ENCODE measurements at regions not wholly inside any gene's neighbourhood (a gene's known extent, or its start where the extent isn't known, plus 50 kb on each side); places are given as distances from the start of the nearest gene placed in this dataset.

GRCh38 chr6:84524636-84525035, 239.8 kb downstream of the TBX18 start:
- Histone ChIP-seq H3K27me3 (ENCODE audit: control insufficient read depth, insufficient read depth, low read length) (no peaks in the 10 kb centered on the region; the same call in 1 of the 2 replicates), H3K4me3 (ENCODE audit: low read depth, low read length) (no peak overlapping the region), H3K9me3 (ENCODE audit: control insufficient read depth, insufficient read depth, low read depth, low read length) (no peaks in the 10 kb centered on the region), H3K27ac (ENCODE audit: low read depth, low read length) (no peak overlapping the region), H3K9ac (ENCODE audit: low read length) (no peak overlapping the region), H3K4me1 (ENCODE audit: control insufficient read depth, insufficient read depth, low read length) (peaks cover 8% of the 10 kb centered on the region), H3K36me3 (ENCODE audit: control insufficient read depth, insufficient read depth, low read length) (no peaks in the 10 kb centered on the region)

DNA sequence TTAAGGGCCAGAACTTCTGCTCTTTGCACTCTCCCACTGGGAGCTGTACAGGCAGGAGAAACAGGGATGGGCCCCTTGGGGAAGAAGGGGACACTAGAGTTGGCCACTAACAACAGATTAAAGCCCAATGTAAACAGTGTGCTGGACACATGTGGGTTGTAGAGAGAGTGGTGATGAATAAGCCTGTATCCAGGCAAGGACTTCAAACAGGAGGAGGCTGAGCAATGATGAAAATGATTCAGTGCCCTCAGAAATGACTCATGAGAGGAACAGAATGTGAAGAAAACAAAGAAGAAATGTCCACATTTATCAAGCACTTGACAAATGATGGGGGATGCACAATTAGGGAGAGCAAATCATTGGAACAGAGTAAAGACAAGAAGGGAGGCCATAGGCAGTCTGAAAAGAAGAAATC, 242.3 kb downstream of the TBX18 start:
- no peak overlapping the region for H3K9ac ChIP-seq (ENCODE audit: low read length)
- no peak overlapping the region for H3K27ac ChIP-seq (ENCODE audit: low read depth, low read length)
- no peaks in the 10 kb centered on the region for H3K36me3 ChIP-seq (ENCODE audit: control insufficient read depth, insufficient read depth, low read length)
- no peaks in the 10 kb centered on the region for H3K9me3 ChIP-seq (ENCODE audit: control insufficient read depth, insufficient read depth, low read depth, low read length)
- peaks cover 13% of the 10 kb centered on the region for H3K4me1 ChIP-seq (ENCODE audit: control insufficient read depth, insufficient read depth, low read length)
- H3K27me3 ChIP-seq (ENCODE audit: control insufficient read depth, insufficient read depth, low read length), result no peaks in the 10 kb centered on the region
- H3K4me3 ChIP-seq (ENCODE audit: low read depth, low read length), result no peak overlapping the region

GRCh38 chr6:84521511-84521910, 242.9 kb downstream of the TBX18 start:
- H3K27me3 ChIP-seq (ENCODE audit: control insufficient read depth, insufficient read depth, low read length), result no peaks in the 10 kb centered on the region
- H3K27ac ChIP-seq (ENCODE audit: low read depth, low read length), result no peak overlapping the region
- no peak overlapping the region for H3K4me3 ChIP-seq (ENCODE audit: low read depth, low read length)

DNA sequence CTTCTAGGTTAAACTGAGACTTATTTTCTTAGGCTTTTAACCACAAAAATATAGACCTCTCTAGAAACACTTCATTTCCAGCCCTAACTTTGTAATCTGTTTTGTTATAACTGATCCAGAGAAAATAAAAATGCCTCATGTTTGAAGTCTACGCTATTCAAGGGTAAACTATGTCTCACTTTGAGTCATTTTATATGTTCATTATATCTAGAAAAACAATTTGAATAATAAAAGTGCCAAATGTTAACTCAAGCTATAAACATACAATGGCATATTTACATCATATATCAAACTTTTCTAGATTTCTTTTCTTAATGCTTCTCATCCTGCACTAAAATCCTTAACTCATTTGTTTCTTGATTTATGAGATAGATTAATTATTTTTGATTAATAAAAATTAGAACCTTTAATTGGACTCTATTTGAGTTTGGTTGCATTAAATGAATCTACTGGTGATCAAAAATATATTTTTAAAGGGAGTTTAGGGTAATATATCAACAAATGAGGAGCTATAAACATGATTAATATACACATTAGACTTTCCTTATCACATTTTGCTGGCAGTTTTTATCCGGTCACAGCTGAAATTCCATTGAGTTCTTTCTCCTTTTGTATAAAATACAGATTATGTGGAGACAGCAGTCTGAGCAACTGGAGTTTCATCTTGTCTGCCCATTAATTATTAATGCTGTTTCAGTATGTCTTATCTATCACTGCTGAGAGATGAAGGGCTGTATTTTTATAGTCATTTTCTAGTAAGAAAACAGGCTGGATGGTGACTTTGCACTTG, 246.5 kb downstream of the TBX18 start:
- Histone ChIP-seq H3K36me3 (ENCODE audit: control insufficient read depth, insufficient read depth, low read length) (no peaks in the 10 kb centered on the region), H3K4me1 (ENCODE audit: control insufficient read depth, insufficient read depth, low read length) (peaks cover 13% of the 10 kb centered on the region), H3K9ac (ENCODE audit: low read length) (no peak overlapping the region), H3K4me3 (ENCODE audit: low read depth, low read length) (no peak overlapping the region), H3K27ac (ENCODE audit: low read depth, low read length) (no peak overlapping the region), H3K27me3 (ENCODE audit: control insufficient read depth, insufficient read depth, low read length) (no peaks in the 10 kb centered on the region), H3K9me3 (ENCODE audit: control insufficient read depth, insufficient read depth, low read depth, low read length) (no peaks in the 10 kb centered on the region)

More at GRCh38 chr6:84521511-84521910, 242.9 kb downstream of the TBX18 start:
- H3K4me1 ChIP-seq (ENCODE audit: control insufficient read depth, insufficient read depth, low read length), result peaks cover 13% of the 10 kb centered on the region
- H3K9me3 ChIP-seq (ENCODE audit: control insufficient read depth, insufficient read depth, low read depth, low read length), result no peaks in the 10 kb centered on the region
- H3K9ac ChIP-seq (ENCODE audit: low read length), result no peak overlapping the region
- no peaks in the 10 kb centered on the region for H3K36me3 ChIP-seq (ENCODE audit: control insufficient read depth, insufficient read depth, low read length)

DNA sequence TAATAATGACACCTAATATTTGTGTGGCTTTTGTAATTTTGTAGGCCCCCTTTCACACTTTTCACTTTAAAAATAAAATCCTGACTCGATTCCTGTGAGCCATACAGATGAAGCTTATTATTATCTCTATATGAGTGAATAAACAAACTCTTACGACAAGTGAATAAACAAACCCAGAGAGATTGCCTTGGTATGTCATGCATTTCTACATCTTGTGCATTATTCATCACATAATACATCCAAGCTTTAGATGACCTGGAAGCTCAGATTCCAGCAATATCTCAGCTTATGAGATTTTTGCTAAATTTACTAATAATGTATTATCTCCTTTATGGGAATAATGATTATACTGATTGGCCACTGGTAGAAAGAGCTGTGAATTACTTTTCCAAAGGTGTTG, 248.2 kb downstream of the TBX18 start:
- no peak overlapping the region for H3K27ac ChIP-seq (ENCODE audit: low read depth, low read length)
- no peaks in the 10 kb centered on the region for H3K27me3 ChIP-seq (ENCODE audit: control insufficient read depth, insufficient read depth, low read length)
- no peaks in the 10 kb centered on the region for H3K36me3 ChIP-seq (ENCODE audit: control insufficient read depth, insufficient read depth, low read length)
- H3K4me1 ChIP-seq (ENCODE audit: control insufficient read depth, insufficient read depth, low read length), result peaks cover 13% of the 10 kb centered on the region
- H3K9ac ChIP-seq (ENCODE audit: low read length), result no peak overlapping the region
- H3K4me3 ChIP-seq (ENCODE audit: low read depth, low read length), result no peak overlapping the region
- no peaks in the 10 kb centered on the region for H3K9me3 ChIP-seq (ENCODE audit: control insufficient read depth, insufficient read depth, low read depth, low read length)

DNA sequence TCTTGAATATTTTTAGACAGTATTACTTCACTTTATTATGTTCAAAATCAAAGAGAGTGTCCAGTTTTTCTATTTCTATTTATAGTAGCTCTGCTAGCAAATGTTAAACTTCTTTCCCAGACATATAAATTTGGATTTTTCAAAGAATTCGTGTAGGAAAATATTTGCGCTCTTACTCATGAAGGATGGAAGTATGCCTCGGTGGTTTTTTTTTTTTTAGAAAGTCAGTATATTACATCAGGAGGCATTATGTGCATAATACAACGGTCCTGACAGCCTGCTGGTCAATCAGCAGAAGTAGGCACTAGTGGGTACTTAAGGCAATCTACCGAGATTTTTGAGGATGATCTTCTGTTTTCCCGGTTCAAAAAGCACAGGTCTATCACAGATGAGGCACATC, 249.3 kb downstream of the TBX18 start:
- H3K9ac ChIP-seq (ENCODE audit: low read length), result no peak overlapping the region
- H3K9me3 ChIP-seq (ENCODE audit: control insufficient read depth, insufficient read depth, low read depth, low read length), result no peaks in the 10 kb centered on the region
- H3K27me3 ChIP-seq (ENCODE audit: control insufficient read depth, insufficient read depth, low read length), result no peaks in the 10 kb centered on the region

DNA sequence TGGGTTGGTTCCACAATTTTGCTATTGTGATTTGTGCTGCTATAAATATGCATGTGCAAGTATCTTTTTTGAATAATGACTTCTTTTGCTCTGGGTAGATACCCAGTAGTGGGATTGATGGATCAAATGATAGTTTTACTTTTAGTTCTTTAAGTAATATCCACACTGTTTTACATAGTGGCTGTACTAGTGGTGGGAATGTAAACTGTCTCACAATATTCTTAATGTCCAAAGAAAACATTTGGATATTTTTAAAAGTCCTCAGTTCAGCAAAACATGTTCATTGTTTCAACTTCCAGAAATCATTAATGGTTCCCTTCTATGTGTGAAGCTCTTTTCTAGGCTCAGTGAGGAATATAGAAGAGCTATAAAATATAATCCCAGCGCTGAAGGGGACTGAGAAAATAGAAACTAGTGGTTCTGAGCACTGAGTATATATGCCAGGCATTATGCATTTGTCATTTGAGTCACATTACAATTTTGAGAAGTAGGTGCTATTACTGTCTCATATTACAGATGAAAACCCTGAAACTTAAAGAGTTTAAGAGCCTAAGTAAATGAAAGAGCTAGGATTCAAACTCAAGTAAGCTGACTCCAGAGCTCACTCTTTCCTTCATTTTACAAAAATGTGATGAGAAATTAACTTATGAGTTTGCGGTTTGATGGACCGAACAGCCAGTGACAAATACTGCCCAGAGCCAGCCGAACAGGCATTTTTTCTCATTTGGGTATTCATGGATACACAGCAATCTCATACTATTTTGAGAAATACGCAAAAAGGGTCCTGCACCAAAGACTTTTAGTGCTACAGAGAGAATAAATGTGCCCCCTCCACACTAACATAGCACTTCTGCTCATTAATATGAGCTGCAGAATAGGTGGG, 250.1 kb downstream of the TBX18 start:
- no peaks in the 10 kb centered on the region for H3K36me3 ChIP-seq (ENCODE audit: control insufficient read depth, insufficient read depth, low read length)
- H3K27ac ChIP-seq (ENCODE audit: low read depth, low read length), result no peak overlapping the region
- no peak overlapping the region for H3K9ac ChIP-seq (ENCODE audit: low read length)
- no peaks in the 10 kb centered on the region for H3K9me3 ChIP-seq (ENCODE audit: control insufficient read depth, insufficient read depth, low read depth, low read length)
- no peak overlapping the region for H3K4me3 ChIP-seq (ENCODE audit: low read depth, low read length)
- H3K4me1 ChIP-seq (ENCODE audit: control insufficient read depth, insufficient read depth, low read length), result peaks cover 2% of the 10 kb centered on the region
- H3K27me3 ChIP-seq (ENCODE audit: control insufficient read depth, insufficient read depth, low read length), result no peaks in the 10 kb centered on the region

More for the DNA sequence above, 249.3 kb downstream of the TBX18 start:
- peaks cover 9% of the 10 kb centered on the region for H3K4me1 ChIP-seq (ENCODE audit: control insufficient read depth, insufficient read depth, low read length)
- no peaks in the 10 kb centered on the region for H3K36me3 ChIP-seq (ENCODE audit: control insufficient read depth, insufficient read depth, low read length)
- H3K27ac ChIP-seq (ENCODE audit: low read depth, low read length), result no peak overlapping the region
- no peak overlapping the region for H3K4me3 ChIP-seq (ENCODE audit: low read depth, low read length)

DNA sequence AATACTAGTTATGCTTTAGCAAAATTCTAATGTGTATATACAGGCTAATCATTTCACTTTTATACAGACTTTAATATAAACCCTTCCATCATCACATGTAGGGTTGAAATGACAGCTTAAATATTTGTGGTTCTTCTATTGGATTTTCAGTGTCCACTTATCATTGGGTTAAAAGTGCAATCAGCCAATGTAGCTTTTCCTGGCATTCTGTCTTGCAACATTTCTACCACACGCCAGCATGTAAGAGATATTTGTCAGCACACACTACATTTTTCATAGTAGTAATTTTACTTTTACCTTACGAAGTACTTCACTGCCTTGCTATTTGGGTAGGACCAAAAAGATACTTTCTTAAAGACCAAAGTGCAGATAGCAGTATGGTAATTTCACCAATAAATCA, 252.0 kb downstream of the TBX18 start:
- Histone ChIP-seq H3K27me3 (ENCODE audit: control insufficient read depth, insufficient read depth, low read length) (no peaks in the 10 kb centered on the region), H3K9me3 (ENCODE audit: control insufficient read depth, insufficient read depth, low read depth, low read length) (no peaks in the 10 kb centered on the region), H3K4me1 (ENCODE audit: control insufficient read depth, insufficient read depth, low read length) (no peaks in the 10 kb centered on the region), H3K27ac (ENCODE audit: low read depth, low read length) (no peak overlapping the region), H3K4me3 (ENCODE audit: low read depth, low read length) (no peak overlapping the region), H3K36me3 (ENCODE audit: control insufficient read depth, insufficient read depth, low read length) (no peaks in the 10 kb centered on the region), H3K9ac (ENCODE audit: low read length) (no peak overlapping the region)

- H3K36me3 ChIP-seq (ENCODE audit: control insufficient read depth, insufficient read depth, low read length), result no peaks in the 10 kb centered on the region
- no peak overlapping the region for H3K4me3 ChIP-seq (ENCODE audit: low read depth, low read length)
- no peak overlapping the region for H3K27ac ChIP-seq (ENCODE audit: low read depth, low read length)
- H3K9me3 ChIP-seq (ENCODE audit: control insufficient read depth, insufficient read depth, low read depth, low read length), result no peaks in the 10 kb centered on the region
- H3K4me1 ChIP-seq (ENCODE audit: control insufficient read depth, insufficient read depth, low read length), result no peaks in the 10 kb centered on the region
- no peak overlapping the region for H3K9ac ChIP-seq (ENCODE audit: low read length)
- H3K27me3 ChIP-seq (ENCODE audit: control insufficient read depth, insufficient read depth, low read length), result no peaks in the 10 kb centered on the region
These were observed 252.5 kb downstream of the TBX18 start for GRCh38 chr6:84511929-84512328.

GRCh38 chr6:84508981-84509380, 255.4 kb downstream of the TBX18 start:
- Histone ChIP-seq H3K9ac (ENCODE audit: low read length) (no peak overlapping the region), H3K27me3 (ENCODE audit: control insufficient read depth, insufficient read depth, low read length) (no peaks in the 10 kb centered on the region), H3K4me3 (ENCODE audit: low read depth, low read length) (no peak overlapping the region), H3K9me3 (ENCODE audit: control insufficient read depth, insufficient read depth, low read depth, low read length) (peaks cover 6% of the 10 kb centered on the region; the same call in 1 of the 2 replicates), H3K27ac (ENCODE audit: low read depth, low read length) (no peak overlapping the region), H3K36me3 (ENCODE audit: control insufficient read depth, insufficient read depth, low read length) (no peaks in the 10 kb centered on the region), H3K4me1 (ENCODE audit: control insufficient read depth, insufficient read depth, low read length) (no peaks in the 10 kb centered on the region)

GRCh38 chr6:84508334-84508733, 256.1 kb downstream of the TBX18 start:
- Histone ChIP-seq H3K27me3 (ENCODE audit: control insufficient read depth, insufficient read depth, low read length) (no peaks in the 10 kb centered on the region), H3K27ac (ENCODE audit: low read depth, low read length) (no peak overlapping the region), H3K9ac (ENCODE audit: low read length) (no peak overlapping the region), H3K4me1 (ENCODE audit: control insufficient read depth, insufficient read depth, low read length) (no peaks in the 10 kb centered on the region), H3K9me3 (ENCODE audit: control insufficient read depth, insufficient read depth, low read depth, low read length) (peaks cover 6% of the 10 kb centered on the region; the same call in 1 of the 2 replicates), H3K36me3 (ENCODE audit: control insufficient read depth, insufficient read depth, low read length) (no peaks in the 10 kb centered on the region), H3K4me3 (ENCODE audit: low read depth, low read length) (no peak overlapping the region)

Data from HUES6 (cell line).